Glutamatergic neuron (in vitro differentiated cells): ENCODE measurements at regions not wholly inside any gene's neighbourhood (a gene's known extent, or its start where the extent isn't known, plus 50 kb on each side); places are given as distances from the start of the nearest gene placed in this dataset.

Source experiments
- DNase-seq: peaks from one replicate; pipeline ENCODE4 v3.0.0; 2022
- H3K27ac Mint-ChIP-seq: one replicate; pipeline ENCODE4 v1.8.0; 2020; ENCODE audit warnings: mild to moderate bottlenecking, mixed read lengths, inconsistent platforms; ENCODE audit not compliant: unreplicated experiment
- H3K27me3 Mint-ChIP-seq: one replicate; pipeline ENCODE4 v1.8.0; 2020; ENCODE audit warnings: mild to moderate bottlenecking, moderate library complexity, mixed read lengths, inconsistent platforms; ENCODE audit not compliant: unreplicated experiment
- H3K36me3 Mint-ChIP-seq: one replicate; pipeline ENCODE4 v1.8.0; 2020; ENCODE audit warnings: mild to moderate bottlenecking, mixed read lengths, inconsistent platforms; ENCODE audit not compliant: unreplicated experiment
- H3K4me1 Mint-ChIP-seq: one replicate; pipeline ENCODE4 v1.8.0; 2020; ENCODE audit warnings: mild to moderate bottlenecking, low read depth, mixed read lengths, inconsistent platforms; ENCODE audit not compliant: unreplicated experiment
- H3K4me3 Mint-ChIP-seq: one replicate; pipeline ENCODE4 v1.8.0; 2020; ENCODE audit warnings: mild to moderate bottlenecking, mixed read lengths, inconsistent platforms; ENCODE audit not compliant: unreplicated experiment
- H3K9me3 Mint-ChIP-seq: one replicate; pipeline ENCODE4 v1.8.0; 2020; ENCODE audit warnings: mild to moderate bottlenecking, moderate library complexity, mixed read lengths, inconsistent platforms; ENCODE audit not compliant: unreplicated experiment
- CTCF ChIP-seq: fragments of 200-600 bp; sonication (generic); IDR thresholded peaks from one replicate; pipeline ENCODE4 v1.5.0; 2021; ENCODE audit not compliant: partially characterized antibody, unreplicated experiment

DNA sequence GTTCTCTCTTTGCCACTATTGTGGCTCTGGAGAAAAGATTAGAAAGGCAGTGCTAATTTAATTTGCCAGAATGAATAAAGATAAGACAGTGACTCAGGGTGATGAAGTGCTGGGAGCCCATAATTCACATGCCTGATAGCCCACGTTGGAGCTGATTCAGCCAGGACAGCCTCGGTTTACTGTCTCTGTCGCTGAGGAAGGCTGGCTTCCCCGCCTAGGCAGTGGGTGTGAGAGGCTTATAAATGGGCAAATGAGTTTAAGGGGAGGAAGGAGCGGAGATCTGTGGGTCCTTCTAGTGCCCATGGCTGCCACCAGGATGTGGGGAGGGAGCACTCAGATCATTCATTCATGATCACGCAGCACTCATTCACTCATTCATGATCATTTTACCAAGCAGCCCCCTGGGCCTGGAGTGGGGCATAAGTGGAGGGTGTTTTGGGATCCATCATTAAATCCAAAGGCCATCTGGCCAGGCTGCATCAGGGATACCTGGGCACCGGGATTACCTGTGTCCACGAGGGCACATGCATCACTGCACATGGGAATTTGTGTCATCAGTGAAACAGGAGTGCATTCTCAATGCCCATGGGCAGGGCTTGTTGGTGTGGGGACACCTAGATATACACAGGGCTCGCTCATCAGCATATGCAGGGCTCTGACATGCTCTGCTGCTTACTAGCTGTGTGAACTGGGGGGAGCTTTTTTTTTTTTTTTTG lies 315.4 kb downstream of the MATN1 start:
- H3K4me3 Mint-ChIP-seq = no peak overlapping the region
- peaks cover 2% of the 10 kb centered on the region for H3K9me3 Mint-ChIP-seq
- DNase-seq = no peak
- no peak overlapping the region for H3K27ac Mint-ChIP-seq
- no peaks in the 10 kb centered on the region for H3K36me3 Mint-ChIP-seq
- no peak for TF ChIP-seq CTCF
- no peaks in the 10 kb centered on the region for H3K4me1 Mint-ChIP-seq
- H3K27me3 Mint-ChIP-seq = peaks cover 4% of the 10 kb centered on the region

- no peak overlapping the region for H3K27ac Mint-ChIP-seq
- peaks cover 7% of the 10 kb centered on the region for H3K27me3 Mint-ChIP-seq
- no peak for TF ChIP-seq CTCF
- H3K4me3 Mint-ChIP-seq = no peak overlapping the region
- H3K36me3 Mint-ChIP-seq = no peaks in the 10 kb centered on the region
- peaks cover 2% of the 10 kb centered on the region for H3K9me3 Mint-ChIP-seq
- no peaks in the 10 kb centered on the region for H3K4me1 Mint-ChIP-seq
- no peak for DNase-seq
Measured at GRCh38 chr1:30406996-30407864, 316.2 kb downstream of the MATN1 start.

DNA sequence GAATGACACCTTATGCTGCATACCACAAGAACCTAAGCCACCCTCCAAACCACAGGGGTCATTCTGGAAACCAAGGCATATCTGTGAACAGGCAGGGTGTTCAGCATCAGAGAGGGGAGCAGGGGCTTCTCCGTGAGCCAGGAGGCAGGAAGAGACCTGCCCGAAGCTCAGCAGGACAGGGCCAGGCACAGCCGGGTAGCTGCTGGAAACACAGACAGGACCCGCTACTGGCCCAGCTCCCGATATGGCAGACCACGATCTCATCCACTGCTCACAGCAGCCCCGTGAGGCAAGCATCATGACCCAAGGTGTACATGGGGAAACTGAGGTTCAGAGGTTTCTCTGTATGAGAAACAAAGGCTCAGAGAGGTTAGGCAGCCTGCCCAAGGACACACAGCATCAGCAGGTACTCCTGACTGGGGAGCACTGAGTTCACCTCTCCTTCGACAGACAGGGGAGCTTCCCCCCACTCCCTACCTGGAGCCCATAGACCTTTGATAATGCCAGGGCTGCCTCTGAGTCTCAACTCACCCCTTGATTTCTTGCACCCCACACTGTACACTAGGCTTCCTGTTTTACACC lies 317.7 kb downstream of the MATN1 start:
- H3K27me3 Mint-ChIP-seq = peaks cover 7% of the 10 kb centered on the region
- no peak for DNase-seq
- peak overlapping the region; percentile 12 for H3K27ac Mint-ChIP-seq
- H3K9me3 Mint-ChIP-seq = peaks cover 2% of the 10 kb centered on the region
- H3K4me1 Mint-ChIP-seq = no peaks in the 10 kb centered on the region
- no peak overlapping the region for H3K4me3 Mint-ChIP-seq
- no peaks in the 10 kb centered on the region for H3K36me3 Mint-ChIP-seq
- TF ChIP-seq CTCF = no peak

GRCh38 chr1:30405081-30405480 lies 318.3 kb downstream of the MATN1 start:
- Mint-ChIP-seq H3K27ac (no peak overlapping the region), H3K36me3 (no peaks in the 10 kb centered on the region), H3K4me1 (no peaks in the 10 kb centered on the region), H3K27me3 (peaks cover 7% of the 10 kb centered on the region), H3K9me3 (peaks cover 2% of the 10 kb centered on the region), H3K4me3 (no peak overlapping the region)
- DNase-seq = no peak
- no peak for TF ChIP-seq CTCF
